Esophagus muscularis mucosa (tissue), 4 donors: ENCODE measurements at regions not wholly inside any gene's neighbourhood (a gene's known extent, or its start where the extent isn't known, plus 50 kb on each side); places are given as distances from the start of the nearest gene placed in this dataset.
"Not testable (repeated sequence)": the region's sequence is repeated elsewhere in the genome, so short reads cannot be mapped to it uniquely, and the experiment has no call there.

ENCODE experiments used
- DNase-seq: peaks from one replicate; pipeline ENCODE4 v3.0.0-alpha.2; 2017; ENCODE audit errors: extremely low spot score
- H3K27ac ChIP-seq, 4 donors: fragments of 200-600 bp; sonication (generic); replicated peaks in 1 of 4; 1 replicate in 3 of 4; 2 replicates in 1 of 4; pipeline ENCODE4 v1.5.1; 2016 to 2019; ENCODE audit warnings: mild to moderate bottlenecking in 1 of 4
- H3K27me3 ChIP-seq, 4 donors: fragments of 200-600 bp; sonication (generic); one replicate each; pipeline versions ENCODE4 v1.5.1 to v1.6.0; 2016 to 2019
- H3K36me3 ChIP-seq, 4 donors: fragments of 200-600 bp; sonication (generic); one replicate each; pipeline ENCODE4 v1.5.1; 2016 to 2019
- H3K4me1 ChIP-seq, 4 donors: fragments of 200-600 bp; sonication (generic); one replicate each; pipeline ENCODE4 v1.5.1; 2016 to 2019
- H3K4me3 ChIP-seq, 4 donors: fragments of 200-600 bp; sonication (generic); 1 replicate in 2 of 4; 2 replicates in 2 of 4; pipeline ENCODE4 v1.5.1; 2016 to 2019; ENCODE audit warnings: mild to moderate bottlenecking in 4 of 4, moderate library complexity in 1 of 4
- H3K9me3 ChIP-seq, 4 donors: fragments of 200-600 bp; sonication (generic); 1 replicate in 3 of 4; 2 replicates in 1 of 4; pipeline ENCODE4 v1.5.1; 2016 to 2019
- EP300 ChIP-seq: sonication (generic); formaldehyde crosslinking; IDR thresholded peaks from one replicate; pipeline ENCODE4 v1.6.1; 2017; ENCODE audit warnings: antibody characterized with exemption
- POLR2A ChIP-seq: fragments of 450-650 bp; IDR thresholded peaks from one replicate; pipeline ENCODE4 v1.6.1; 2017; ENCODE audit warnings: antibody characterized with exemption, moderate library complexity, mild to moderate bottlenecking, low read depth
- POLR2AphosphoS5 ChIP-seq, 2 donors: sonication (generic); formaldehyde crosslinking; IDR thresholded peaks; one replicate each; pipeline ENCODE4 v1.6.1; 2017; ENCODE audit warnings: antibody characterized with exemption in 2 of 2
- WGBS: methylation state at CpG from one replicate; pipeline ENCODE4 v1.1.5; 2018; 5-methylcytosine and 5-hydroxymethylcytosine counted together
- intact Hi-C: fragments of 100-400 bp; cut with DNase I; formaldehyde crosslinking; loops from one replicate; pipeline ENCODE4 v1.15.1; 2023
- TF ChIP-seq, protein P1 (sequence below), 3 experiments: fragments of 200-600 bp in 2 of 3; fragments of 450-650 bp in 1 of 3; sonication (generic) in 2 of 3; IDR thresholded peaks; one replicate each; pipeline ENCODE4 v1.5.1; 2017 to 2019; ENCODE audit warnings: antibody characterized with exemption in 3 of 3, mild to moderate bottlenecking in 2 of 3, moderate library complexity in 1 of 3

- intact Hi-C loops: no loop called here
- no peak overlapping the region for H3K4me3 ChIP-seq
- no peak for DNase-seq
- WGBS: 85% methylated on average over 2 of the region's 2 CpGs
- peaks cover 0 to 5% (median 2%) of the 10 kb centered on the region in 4 donors for H3K4me1 ChIP-seq
- no peaks in the 10 kb centered on the region for H3K9me3 ChIP-seq
- TF ChIP-seq EP300 (no peak), POLR2A (no peak), POLR2AphosphoS5 (IDR thresholded peaks at IDR 0.05) (no peak)
- TF ChIP-seq, protein P1, sequence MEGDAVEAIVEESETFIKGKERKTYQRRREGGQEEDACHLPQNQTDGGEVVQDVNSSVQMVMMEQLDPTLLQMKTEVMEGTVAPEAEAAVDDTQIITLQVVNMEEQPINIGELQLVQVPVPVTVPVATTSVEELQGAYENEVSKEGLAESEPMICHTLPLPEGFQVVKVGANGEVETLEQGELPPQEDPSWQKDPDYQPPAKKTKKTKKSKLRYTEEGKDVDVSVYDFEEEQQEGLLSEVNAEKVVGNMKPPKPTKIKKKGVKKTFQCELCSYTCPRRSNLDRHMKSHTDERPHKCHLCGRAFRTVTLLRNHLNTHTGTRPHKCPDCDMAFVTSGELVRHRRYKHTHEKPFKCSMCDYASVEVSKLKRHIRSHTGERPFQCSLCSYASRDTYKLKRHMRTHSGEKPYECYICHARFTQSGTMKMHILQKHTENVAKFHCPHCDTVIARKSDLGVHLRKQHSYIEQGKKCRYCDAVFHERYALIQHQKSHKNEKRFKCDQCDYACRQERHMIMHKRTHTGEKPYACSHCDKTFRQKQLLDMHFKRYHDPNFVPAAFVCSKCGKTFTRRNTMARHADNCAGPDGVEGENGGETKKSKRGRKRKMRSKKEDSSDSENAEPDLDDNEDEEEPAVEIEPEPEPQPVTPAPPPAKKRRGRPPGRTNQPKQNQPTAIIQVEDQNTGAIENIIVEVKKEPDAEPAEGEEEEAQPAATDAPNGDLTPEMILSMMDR (IDR thresholded peaks at IDR 0.05): no peak
- H3K36me3 ChIP-seq: no peaks in the 10 kb centered on the region
- no peak overlapping the region for H3K27ac ChIP-seq
- H3K27me3 ChIP-seq: no peaks in the 10 kb centered on the region
Observed at GRCh38 chr7:106369816-106370215, 85.0 kb upstream of the NAMPT start.

GRCh38 chr7:106369352-106369751 lies 84.6 kb upstream of the NAMPT start:
- intact Hi-C loops: no loop called here
- Histone ChIP-seq H3K27me3 (no peaks in the 10 kb centered on the region), H3K9me3 (no peaks in the 10 kb centered on the region), H3K4me1 (peaks cover 0 to 5% (median 2%) of the 10 kb centered on the region in 4 donors), H3K27ac (no peak overlapping the region), H3K4me3 (no peak overlapping the region), H3K36me3 (no peaks in the 10 kb centered on the region)
- 74% methylated on average over 3 of the region's 3 CpGs for WGBS
- TF ChIP-seq POLR2A: no peak
- TF ChIP-seq, protein P1 (IDR thresholded peaks at IDR 0.05): no peak
- no peak for TF ChIP-seq POLR2AphosphoS5 (IDR thresholded peaks at IDR 0.05)
- TF ChIP-seq EP300: no peak
- DNase-seq: no peak

DNA sequence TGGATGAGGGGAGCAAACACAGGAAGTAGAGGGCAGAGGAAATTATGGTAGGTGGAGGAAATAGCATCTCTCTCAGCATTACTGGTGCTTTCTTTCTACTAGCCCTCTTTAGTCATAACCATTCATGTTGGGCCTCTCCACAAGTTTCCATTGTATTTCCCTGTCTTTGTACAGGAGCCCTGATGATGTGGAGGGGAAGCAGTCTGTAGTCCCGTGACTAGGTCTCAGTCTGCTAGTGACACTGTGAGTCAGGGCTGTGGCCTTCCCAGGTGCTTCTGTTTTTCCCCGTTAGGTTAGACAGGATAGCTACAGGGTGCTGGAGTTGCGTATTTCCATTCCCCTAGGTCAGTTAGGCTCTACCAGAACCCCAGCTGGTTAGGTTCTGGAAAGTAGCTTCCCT lies 82.9 kb upstream of the NAMPT start:
- Histone ChIP-seq H3K4me1 (peaks cover 0 to 5% (median under 1%) of the 10 kb centered on the region in 4 donors), H3K36me3 (no peaks in the 10 kb centered on the region), H3K9me3 (no peaks in the 10 kb centered on the region), H3K4me3 (no peak overlapping the region), H3K27me3 (no peaks in the 10 kb centered on the region), H3K27ac (no peak overlapping the region)
- TF ChIP-seq EP300 (no peak), POLR2A (no peak), POLR2AphosphoS5 (IDR thresholded peaks at IDR 0.05) (no peak)
- TF ChIP-seq, protein P1 (IDR thresholded peaks at IDR 0.05): no peak
- 100% methylated on average over 3 of the region's 3 CpGs for WGBS
- DNase-seq: no peak
- intact Hi-C loops: no loop called here

DNA sequence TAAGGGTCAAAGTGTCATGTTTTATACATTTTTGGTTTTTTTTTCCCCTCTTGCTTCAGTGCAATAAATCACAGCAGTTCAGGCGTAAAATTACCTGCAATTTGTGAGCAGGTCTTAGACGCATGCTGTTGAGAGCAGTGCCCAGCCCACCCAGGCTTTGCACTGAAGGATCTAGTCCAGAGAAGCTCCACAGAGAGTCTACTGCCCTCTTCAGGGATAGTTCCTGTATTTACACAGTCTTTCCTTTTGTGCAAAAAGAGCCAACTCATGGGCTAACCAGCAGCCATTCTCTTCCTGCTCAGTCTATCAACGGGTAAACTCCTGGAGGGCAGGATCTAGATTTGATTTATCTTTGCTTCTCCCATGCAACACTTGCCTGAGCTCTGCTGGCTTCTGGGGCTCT lies 82.2 kb upstream of the NAMPT start:
- Histone ChIP-seq H3K4me1 (peaks cover 0 to 5% (median 0%) of the 10 kb centered on the region in 4 donors), H3K36me3 (no peaks in the 10 kb centered on the region), H3K27ac (no peak overlapping the region), H3K27me3 (no peaks in the 10 kb centered on the region), H3K9me3 (no peaks in the 10 kb centered on the region), H3K4me3 (no peak overlapping the region)
- TF ChIP-seq EP300: no peak
- no peak for TF ChIP-seq POLR2A
- no peak for TF ChIP-seq POLR2AphosphoS5 (IDR thresholded peaks at IDR 0.05)
- TF ChIP-seq, protein P1 (IDR thresholded peaks at IDR 0.05): no peak
- intact Hi-C loops: no loop called here
- WGBS: 76% methylated on average over 3 of the region's 3 CpGs
- no peak for DNase-seq

- Histone ChIP-seq H3K4me1 (peaks cover 0 to 5% (median 0%) of the 10 kb centered on the region in 4 donors), H3K27me3 (no peaks in the 10 kb centered on the region), H3K36me3 (no peaks in the 10 kb centered on the region), H3K4me3 (no peak overlapping the region), H3K9me3 (no peaks in the 10 kb centered on the region), H3K27ac (no peak overlapping the region)
- peak; percentile 68 for DNase-seq
- 79% methylated on average over 3 of the region's 3 CpGs for WGBS
- no peak for TF ChIP-seq POLR2AphosphoS5 (IDR thresholded peaks at IDR 0.05)
- TF ChIP-seq EP300: no peak
- TF ChIP-seq, protein P1 (IDR thresholded peaks at IDR 0.05): no peak
- TF ChIP-seq POLR2A: no peak
- intact Hi-C loops: no loop called here
Observed at GRCh38 chr7:106365252-106366005, 80.6 kb upstream of the NAMPT start.

GRCh38 chr7:106362507-106362906 lies 77.7 kb upstream of the NAMPT start:
- intact Hi-C loops, DNase-seq, H3K9me3 ChIP-seq, H3K27ac ChIP-seq, H3K4me1 ChIP-seq, H3K36me3 ChIP-seq, H3K4me3 ChIP-seq, H3K27me3 ChIP-seq: not testable (repeated sequence)
- WGBS: 91% methylated on average over 2 of the region's 2 CpGs
